AG08396 (cell line): ENCODE measurements at regions not wholly inside any gene's neighbourhood (a gene's known extent, or its start where the extent isn't known, plus 50 kb on each side); places are given as distances from the start of the nearest gene placed in this dataset.

Experiments
- DNase-seq: peaks from one replicate; pipeline ENCODE4 v3.0.0; 2012; ENCODE audit warnings: low spot score, mixed read lengths

DNA sequence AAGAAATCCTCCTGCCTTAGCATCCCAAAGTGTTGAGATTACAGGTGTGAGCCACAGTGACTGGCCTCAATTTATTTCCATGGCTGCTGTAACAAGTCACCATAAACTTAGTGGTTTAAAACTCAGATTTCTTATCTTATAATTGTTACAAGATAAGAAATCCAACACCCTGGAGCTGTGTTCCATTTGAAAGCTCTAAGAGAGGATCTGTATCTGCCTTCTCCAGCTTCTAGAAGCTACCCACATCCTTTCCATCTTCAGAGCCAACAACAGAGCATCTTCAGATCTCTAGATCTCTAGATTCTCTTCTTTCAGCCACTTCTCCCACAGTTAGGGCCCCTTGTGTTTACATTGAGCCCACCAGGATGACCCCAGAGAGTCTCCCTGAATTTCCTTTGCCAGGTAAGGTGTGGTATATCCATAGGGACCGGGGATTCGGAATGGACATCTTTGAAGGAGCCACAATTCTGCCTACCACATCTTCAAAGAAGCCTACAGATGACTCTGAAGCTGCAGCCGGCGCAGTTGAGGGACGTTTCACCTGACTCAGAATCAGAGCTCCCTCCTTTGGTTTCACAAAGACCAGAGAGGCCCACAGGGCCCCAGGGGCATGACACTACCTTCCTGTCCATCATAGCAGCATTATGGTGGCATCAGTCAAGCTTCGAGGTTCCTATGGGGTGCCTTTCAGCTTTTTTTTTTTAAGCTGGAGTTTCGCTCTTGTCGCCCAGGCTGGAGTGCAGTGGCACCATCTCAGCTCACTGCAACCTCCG is 87.0 kb upstream of the IGF1R start:
- DNase-seq: no peak

DNA sequence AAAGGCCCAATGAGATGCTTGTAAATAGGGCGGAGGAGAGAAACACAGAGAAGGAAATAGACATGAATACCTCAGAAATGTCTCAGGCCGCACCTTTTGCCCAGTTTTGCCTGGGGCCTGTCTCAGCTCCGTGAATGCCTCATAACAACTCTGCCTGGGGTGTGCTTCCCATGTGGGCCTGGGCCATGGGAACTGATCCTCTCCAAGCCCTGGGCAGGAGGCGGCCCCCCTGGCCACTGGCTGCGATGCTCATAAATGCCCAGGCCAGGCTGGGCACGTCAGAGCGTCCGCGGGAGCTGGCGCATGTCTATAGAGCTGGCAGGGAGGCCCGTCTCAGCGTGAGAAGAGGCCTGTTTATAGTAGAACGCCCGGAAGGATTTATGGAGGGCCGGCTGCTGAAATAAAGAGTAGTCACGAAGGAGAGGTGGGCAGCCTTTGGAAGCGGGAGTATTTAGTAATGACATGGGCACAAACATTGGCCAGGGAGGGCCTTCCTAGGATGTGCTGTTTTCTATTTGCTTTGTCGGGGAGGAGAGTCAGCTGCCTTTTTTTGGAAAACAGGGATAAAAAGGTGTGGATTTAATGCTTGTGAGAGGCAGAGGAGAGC is 85.9 kb upstream of the IGF1R start:
- DNase-seq: no peak

DNA sequence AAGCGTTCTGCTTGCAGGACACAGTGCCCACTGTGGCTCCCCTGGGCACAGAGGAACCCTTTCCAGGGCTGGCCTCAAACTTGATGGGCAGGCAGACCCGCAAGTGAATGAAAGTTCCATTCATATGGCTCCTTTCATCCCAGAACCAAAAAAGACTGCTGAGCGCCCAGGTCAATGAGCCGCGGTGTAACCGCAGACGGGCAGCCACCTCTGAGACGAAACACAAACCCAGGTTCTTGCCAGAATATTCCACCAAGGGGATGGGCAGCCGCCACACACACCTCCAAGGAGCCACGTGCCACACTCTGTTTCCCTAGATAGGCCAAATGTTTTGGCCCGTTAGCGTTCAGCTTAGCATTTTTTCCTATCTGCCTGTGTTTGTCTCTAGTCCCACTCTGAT is 82.8 kb upstream of the IGF1R start:
- DNase-seq: no peak

DNA sequence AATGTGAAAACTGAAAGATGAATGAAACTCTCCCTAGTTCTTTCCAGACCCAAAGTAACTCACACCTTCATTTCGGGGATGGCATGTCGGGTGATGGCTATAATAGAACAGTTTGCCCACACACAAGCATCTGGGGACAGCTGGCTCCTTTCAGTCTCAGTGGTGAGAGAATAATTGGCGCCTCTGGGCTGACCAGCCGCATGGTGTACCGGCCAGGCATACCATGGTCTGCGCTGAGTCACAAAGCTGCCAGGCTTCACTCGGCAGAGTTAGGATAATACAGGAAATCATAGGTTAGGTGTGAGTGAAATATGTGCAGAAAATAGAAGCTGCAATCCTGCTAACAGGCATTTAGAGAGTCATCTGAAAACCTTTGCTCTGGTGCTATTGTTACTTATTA is 80.4 kb upstream of the IGF1R start:
- DNase-seq: no peak

DNA sequence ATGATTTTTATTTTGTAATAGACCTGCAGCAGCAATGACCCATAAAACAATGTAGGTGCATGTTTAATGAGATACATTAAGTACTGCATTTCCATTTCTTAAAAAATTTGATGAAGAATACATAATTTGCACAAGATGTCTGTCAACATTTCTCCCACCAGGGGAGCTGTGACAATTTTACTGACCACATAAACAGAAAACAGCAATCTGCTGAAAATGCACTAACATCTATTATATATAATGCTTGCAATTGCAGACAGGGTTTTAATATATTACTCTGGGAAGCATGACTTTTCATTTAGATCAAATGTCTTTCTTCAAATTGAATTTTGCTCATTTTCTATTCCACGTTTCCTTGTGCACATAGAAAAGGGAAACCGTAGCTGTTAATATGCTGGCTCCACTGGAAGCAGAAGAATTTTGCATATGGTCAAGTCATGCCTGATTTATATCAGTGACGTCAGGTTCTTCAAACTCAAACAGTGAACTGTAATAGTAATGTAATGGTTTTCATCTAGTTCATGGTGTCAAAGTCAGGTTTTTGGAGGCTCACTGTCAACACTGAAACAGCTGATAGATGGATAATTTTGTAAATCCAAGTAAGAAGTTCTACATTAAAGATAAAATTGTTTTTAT is 79.8 kb upstream of the IGF1R start:
- DNase-seq: no peak

DNA sequence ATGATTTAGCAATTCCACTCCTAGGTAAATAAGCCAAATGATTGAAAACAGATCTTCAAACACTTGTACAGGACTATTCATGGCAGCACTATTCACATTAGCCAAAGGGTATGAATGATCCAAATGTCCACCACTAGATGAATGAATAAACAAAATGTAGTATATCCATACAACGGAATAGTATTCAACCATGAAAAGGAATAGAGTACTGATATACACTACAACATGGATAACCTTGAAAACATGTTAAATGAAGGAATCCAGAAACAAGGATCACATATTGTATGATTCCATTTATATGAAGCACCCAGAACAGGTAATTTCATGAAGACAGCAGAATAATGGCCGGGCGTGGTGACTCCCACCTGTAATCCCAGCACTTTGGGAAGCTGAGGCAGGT is 78.2 kb upstream of the IGF1R start:
- no peak for DNase-seq

DNA sequence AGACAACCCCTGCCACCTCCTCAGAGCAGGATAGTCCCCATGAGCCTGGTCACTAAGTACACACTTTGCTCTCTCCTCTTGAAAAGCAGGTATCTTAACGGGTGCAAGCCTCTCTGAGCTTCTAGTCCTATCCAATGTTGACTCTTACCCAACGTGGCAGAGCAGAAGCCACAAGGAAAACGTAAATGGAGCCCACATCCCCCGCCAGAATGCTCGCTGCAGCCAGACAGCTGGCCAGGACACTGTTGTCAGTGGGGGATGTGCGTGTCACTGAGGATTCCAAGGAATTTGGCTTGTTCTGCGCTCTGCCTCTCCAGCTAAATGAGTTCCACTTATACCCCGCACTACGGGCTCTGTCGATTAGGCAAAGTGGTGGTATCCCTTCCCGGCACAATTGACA is 67.8 kb upstream of the IGF1R start:
- peak; percentile 24 for DNase-seq

DNA sequence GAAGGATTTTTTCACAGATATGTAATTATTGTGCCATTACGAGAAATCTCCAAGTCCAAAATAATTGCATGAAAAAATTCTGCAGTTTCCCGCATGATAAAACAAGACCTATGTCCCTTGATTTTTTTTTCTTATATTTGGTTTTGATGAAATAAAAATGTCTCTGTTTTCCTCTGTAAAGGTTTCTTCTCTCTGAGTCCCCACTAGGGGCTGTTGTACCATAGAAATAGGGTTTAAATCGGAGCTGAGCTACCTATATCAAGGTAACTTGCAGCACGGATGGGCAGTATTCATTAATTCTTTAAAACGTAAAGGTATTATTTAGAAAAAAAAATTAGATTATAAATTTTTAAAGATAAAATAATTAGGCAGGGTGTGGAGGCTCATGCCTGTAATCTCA is 66.6 kb upstream of the IGF1R start:
- DNase-seq: no peak

DNA sequence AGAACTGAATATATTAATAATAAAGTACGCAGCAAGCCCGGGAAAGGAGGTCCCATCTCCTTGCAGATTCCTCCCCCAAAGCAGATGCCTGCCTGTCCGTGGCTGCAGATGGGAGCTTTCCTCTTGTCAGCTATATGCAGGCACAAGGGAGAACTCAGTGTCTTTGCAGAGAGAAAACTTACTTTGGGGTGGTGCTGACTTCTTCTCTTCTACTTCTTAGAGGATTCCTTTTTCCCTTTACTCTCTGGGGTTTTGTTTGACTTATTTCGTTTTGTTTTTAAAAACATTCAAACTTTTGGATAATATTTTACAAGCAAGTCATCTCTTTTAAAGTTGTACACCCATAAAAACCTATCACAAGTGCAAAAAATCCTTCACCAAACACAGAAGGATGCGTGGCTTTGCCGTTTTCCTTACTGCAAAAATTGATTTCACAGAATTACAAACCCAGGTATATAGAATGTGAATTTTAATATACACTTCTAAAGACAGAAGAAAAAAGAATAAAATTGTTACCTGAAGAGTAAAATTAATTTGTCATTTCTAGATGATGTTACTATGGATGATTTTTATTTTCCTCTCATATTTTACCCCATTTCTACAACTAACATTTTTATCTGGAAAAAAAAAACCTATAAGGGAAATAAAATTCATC is 65.3 kb upstream of the IGF1R start:
- DNase-seq: no peak

DNA sequence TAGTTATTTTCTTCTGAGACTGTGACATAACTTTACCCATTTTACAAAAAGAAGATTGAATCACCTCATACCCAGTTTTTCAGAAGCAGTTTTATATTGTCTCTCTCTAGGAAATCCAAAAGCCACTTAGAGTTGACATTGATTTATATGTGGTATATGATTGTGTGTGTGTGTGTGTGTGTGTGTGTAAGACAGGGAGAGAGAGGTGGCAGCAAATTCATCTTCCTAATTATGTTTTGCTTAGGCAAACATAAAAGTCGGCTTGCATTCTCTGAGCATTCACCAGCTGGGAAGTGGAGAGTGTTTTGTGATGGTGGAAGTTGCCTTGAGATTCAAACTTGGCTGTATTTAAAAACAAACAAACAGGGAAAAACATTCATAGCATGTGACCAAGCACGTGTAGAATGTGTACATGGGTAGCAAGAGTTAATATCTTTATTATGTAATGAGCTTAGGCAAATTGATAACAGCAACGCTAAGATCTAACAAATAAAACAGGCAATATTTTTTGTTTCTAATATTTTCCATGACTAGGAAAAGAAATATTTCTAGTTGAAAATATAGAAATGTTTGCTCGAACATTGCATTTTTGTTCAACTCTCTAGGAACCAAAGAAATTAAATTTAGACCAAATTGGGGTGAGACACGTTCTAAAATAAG is 64.4 kb upstream of the IGF1R start:
- DNase-seq: no peak

DNA sequence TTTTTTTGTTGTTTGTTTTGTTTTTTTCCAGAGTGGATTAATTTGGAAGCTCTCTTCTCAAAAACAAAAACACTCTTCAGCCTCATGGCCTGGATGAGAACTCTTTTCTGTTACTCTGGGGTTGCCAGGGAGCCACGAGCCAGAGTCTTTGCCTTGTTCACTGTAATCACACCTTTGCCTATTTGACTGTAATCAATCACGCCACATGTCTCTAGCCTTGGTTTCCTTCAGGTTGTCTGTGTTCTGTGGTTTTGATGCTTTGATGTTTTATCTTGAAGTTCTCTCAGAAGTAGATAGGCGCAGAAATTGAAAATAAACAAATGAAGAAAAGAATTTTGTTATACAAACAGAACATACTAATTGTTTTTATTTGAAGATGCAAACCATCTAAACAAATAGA is 62.3 kb upstream of the IGF1R start:
- no peak for DNase-seq

DNA sequence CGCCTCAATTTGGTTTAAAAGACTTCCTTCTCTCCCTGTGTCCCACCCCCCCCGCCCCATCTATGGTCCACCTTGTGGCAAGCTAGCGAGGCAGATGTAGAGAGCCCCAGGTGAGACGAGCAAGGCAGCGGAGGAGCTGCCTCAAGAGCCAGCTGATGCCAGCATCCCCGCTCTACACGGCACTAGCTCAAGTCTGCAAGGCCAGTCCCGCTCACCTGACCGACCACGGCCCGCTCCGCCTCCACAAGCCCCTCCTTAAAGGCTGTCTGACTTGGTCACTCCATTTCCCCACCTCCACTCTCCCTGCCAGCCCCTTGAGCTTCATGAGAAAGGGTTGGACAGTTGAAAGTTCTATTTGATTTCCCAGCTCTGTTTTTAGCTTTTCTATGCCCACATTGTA is 56.2 kb upstream of the IGF1R start:
- DNase-seq: no peak

DNA sequence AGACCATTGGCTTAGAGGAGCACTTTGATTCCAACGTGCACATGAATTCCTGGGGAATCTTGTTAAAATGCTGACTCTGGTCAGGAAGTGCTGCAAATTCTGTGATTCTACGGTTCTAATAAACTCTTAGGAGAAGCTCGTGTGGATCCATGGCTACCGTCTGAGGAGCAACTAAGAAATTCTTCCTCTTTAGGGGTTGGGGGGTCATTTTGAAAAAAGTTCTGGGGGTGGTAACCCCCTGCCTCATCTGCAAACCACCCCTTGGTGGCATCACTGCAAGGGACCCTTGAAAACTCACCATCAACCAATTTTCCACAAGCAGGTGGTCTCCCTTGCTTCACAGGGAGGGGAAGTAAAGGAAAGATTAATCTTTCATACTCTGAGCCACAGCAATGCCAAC is 52.2 kb upstream of the IGF1R start:
- DNase-seq: no peak

DNA sequence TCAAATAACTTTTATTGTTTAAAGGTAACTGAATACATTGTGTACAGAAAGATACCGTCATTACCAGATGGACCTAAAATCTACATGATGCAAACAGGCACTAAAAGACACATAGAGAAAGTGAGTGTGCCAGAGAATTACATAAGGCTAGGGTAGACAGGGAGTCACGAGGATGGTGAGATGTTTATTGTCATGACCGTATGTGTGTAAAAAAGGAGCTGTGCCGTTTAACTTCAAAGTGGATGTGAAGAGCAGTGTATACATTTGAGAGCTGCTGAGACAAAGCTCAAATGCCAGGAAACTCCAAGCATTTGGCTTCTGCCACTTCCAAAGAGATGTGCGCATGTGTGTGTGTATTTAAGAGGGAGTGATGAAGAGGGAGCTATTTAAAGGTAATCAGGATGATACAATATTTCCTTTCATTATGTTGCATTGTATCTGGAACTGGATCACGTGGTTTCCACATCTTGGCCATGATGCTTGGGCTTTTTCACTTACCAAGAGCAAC is 51.4 kb upstream of the IGF1R start:
- no peak for DNase-seq

DNA sequence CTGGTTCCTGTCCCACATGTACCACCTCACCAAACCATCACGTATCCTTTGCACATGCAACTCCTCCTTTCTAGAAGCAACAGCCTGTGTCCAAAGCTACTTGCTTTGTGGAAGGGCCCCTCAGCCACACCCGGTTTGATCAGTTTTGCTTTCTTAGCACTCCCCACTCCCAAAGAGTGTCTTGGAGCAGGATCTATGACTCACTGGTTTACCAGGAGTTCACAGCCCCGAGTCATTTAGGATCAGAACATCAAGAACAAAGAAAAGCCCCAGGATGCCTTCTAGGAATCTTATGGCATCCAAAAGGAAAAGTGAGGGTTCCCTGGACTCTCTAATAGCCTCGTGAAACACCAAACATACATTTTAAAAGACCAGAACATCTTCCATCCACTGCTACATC is 50.7 kb upstream of the IGF1R start:
- DNase-seq: no peak
